GM23338 (cell line): ENCODE measurements at regions not wholly inside any gene's neighbourhood (a gene's known extent, or its start where the extent isn't known, plus 50 kb on each side); places are given as distances from the start of the nearest gene placed in this dataset.

Source experiments
- ATAC-seq: fragments of 200-7000 bp; cut with Tn5 transposase; 3 replicates; pipeline ENCODE4 v1.9.1; 2020
- DNase-seq: peaks from one replicate; pipeline ENCODE4 v3.0.0-alpha.2; 2015; ENCODE audit warnings: low spot score
- H2AFZ ChIP-seq: fragments of 200-600 bp; sonication (generic); 2 replicates; pipeline ENCODE4 v1.8.0; 2016; ENCODE audit warnings: antibody characterized with exemption, mild to moderate bottlenecking, moderate library complexity
- H3F3A ChIP-seq: fragments of 200-600 bp; sonication (generic); replicated peaks from 2 replicates; pipeline ENCODE4 v1.8.0; 2017; ENCODE audit warnings: antibody characterized with exemption, mixed run types, low read depth
- H3K27ac ChIP-seq: fragments of 200-600 bp; sonication (generic); 2 replicates; pipeline ENCODE4 v1.6.1; 2016; ENCODE audit warnings: low read depth
- H3K27me3 ChIP-seq: fragments of 200-600 bp; sonication (generic); 2 replicates; pipeline ENCODE4 v1.8.0; 2016; ENCODE audit warnings: mild to moderate bottlenecking, mixed run types, moderate library complexity; ENCODE audit not compliant: insufficient read depth
- H3K36me3 ChIP-seq: fragments of 200-600 bp; sonication (generic); 2 replicates; pipeline ENCODE4 v1.8.0; 2016; ENCODE audit warnings: mild to moderate bottlenecking; ENCODE audit not compliant: insufficient read depth
- H3K4me1 ChIP-seq: fragments of 200-600 bp; sonication (generic); 2 replicates; pipeline ENCODE4 v1.8.0; 2016; ENCODE audit warnings: mild to moderate bottlenecking, moderate library complexity; ENCODE audit not compliant: insufficient read depth
- H3K4me2 ChIP-seq: fragments of 200-600 bp; sonication (generic); 2 replicates; pipeline ENCODE4 v1.7.1; 2017; ENCODE audit warnings: mixed run types
- H3K4me3 ChIP-seq: fragments of 200-600 bp; sonication (generic); 2 replicates; pipeline ENCODE4 v1.6.1; 2016; ENCODE audit warnings: mixed run types
- H3K79me2 ChIP-seq: fragments of 200-600 bp; sonication (generic); replicated peaks from 2 replicates; pipeline ENCODE4 v1.8.0; 2017; ENCODE audit warnings: mild to moderate bottlenecking; ENCODE audit not compliant: insufficient read depth
- H3K9me2 ChIP-seq: fragments of 200-600 bp; sonication (generic); 2 replicates; pipeline ENCODE4 v1.8.0; 2017; ENCODE audit not compliant: insufficient read depth
- H4K20me1 ChIP-seq: fragments of 200-600 bp; sonication (generic); replicated peaks from 2 replicates; pipeline ENCODE4 v1.8.0; 2017; ENCODE audit warnings: mild to moderate bottlenecking; ENCODE audit not compliant: insufficient read depth
- H3K27ac Mint-ChIP-seq: 2 replicates; pipeline ENCODE4 v1.8.0; 2020; ENCODE audit warnings: inconsistent platforms, mild to moderate bottlenecking, moderate library complexity, mixed read lengths
- H3K27me3 Mint-ChIP-seq: 3 replicates; pipeline ENCODE4 v1.8.0; 2022; ENCODE audit warnings: low read depth, mild to moderate bottlenecking, moderate library complexity, mixed read lengths, inconsistent platforms; ENCODE audit not compliant: insufficient read depth, poor library complexity
- H3K36me3 Mint-ChIP-seq: 3 replicates; pipeline ENCODE4 v1.8.0; 2021; ENCODE audit warnings: low read depth, mild to moderate bottlenecking, inconsistent platforms, moderate library complexity, mixed read lengths
- H3K4me1 Mint-ChIP-seq: 3 replicates; pipeline ENCODE4 v1.8.0; 2020; ENCODE audit warnings: mild to moderate bottlenecking, inconsistent platforms, mixed read lengths
- H3K4me3 Mint-ChIP-seq: 3 replicates; pipeline ENCODE4 v1.8.0; 2021; ENCODE audit warnings: moderate library complexity, mild to moderate bottlenecking, inconsistent platforms, mixed read lengths
- H3K9me3 Mint-ChIP-seq: 3 replicates; pipeline ENCODE4 v1.8.0; 2020; ENCODE audit warnings: moderate library complexity, mild to moderate bottlenecking, inconsistent platforms, mixed read lengths
- CREB1 ChIP-seq: fragments of 250-450 bp; sonication (Bioruptor Pico); IDR thresholded peaks from 2 replicates; pipeline ENCODE4 v1.5.0; 2020; ENCODE audit warnings: low read depth, mild to moderate bottlenecking, moderate library complexity
- CTCF ChIP-seq, 2 experiments: fragments of 200-600 bp in 1 of 2; sonication (generic) in 1 of 2; conservative IDR thresholded peaks; 2 replicates each; pipeline versions ENCODE4 v1.5.1 to v1.6.1; 2016 to 2017; ENCODE audit warnings: antibody characterized with exemption in 2 of 2, low read depth in 2 of 2, mild to moderate bottlenecking in 2 of 2, moderate library complexity in 1 of 2
- ETS1 ChIP-seq: IDR thresholded peaks from 2 replicates; pipeline ENCODE4 v1.6.1; 2016; ENCODE audit warnings: antibody characterized with exemption
- EZH2 ChIP-seq: fragments of 200-600 bp; sonication (generic); IDR thresholded peaks from one replicate; pipeline ENCODE4 v1.8.0; 2017; ENCODE audit warnings: antibody characterized with exemption, mild to moderate bottlenecking, low read depth; ENCODE audit not compliant: unreplicated experiment
- EZH2phosphoT487 ChIP-seq: fragments of 200-600 bp; sonication (generic); IDR thresholded peaks from one replicate; pipeline ENCODE4 v1.8.1; 2018; ENCODE audit warnings: antibody characterized with exemption; ENCODE audit not compliant: unreplicated experiment
- JUNB ChIP-seq: IDR thresholded peaks from one replicate; pipeline ENCODE4 v1.6.1; 2016; ENCODE audit warnings: antibody characterized with exemption; ENCODE audit not compliant: unreplicated experiment
- NANOG ChIP-seq: IDR thresholded peaks from 2 replicates; pipeline ENCODE4 v1.6.1; 2016; ENCODE audit warnings: antibody characterized with exemption, borderline replicate concordance
- POLR2AphosphoS5 ChIP-seq: IDR thresholded peaks from 2 replicates; pipeline ENCODE4 v1.6.1; 2016; ENCODE audit warnings: antibody characterized with exemption, low read depth
- STAT1 ChIP-seq: IDR thresholded peaks from one replicate; pipeline ENCODE4 v1.6.1; 2016; ENCODE audit warnings: antibody characterized with exemption; ENCODE audit not compliant: unreplicated experiment
- ZNF114 ChIP-seq: fragments of 250-450 bp; sonication (Bioruptor Pico); IDR thresholded peaks from 2 replicates; pipeline ENCODE4 v1.5.0; 2020; ENCODE audit warnings: mild to moderate bottlenecking, moderate library complexity
- ZNF331 ChIP-seq: fragments of 250-450 bp; sonication (Bioruptor Pico); IDR thresholded peaks from 2 replicates; pipeline ENCODE4 v1.5.0; 2020; ENCODE audit warnings: low read depth, mild to moderate bottlenecking, moderate library complexity

GRCh38 chr4:185874516-185875230, 62.7 kb upstream of the SORBS2 start:
- H3K27ac ChIP-seq, result no peak overlapping the region
- ATAC-seq, result no peak
- DNase-seq, result no peak
- H3K4me1 ChIP-seq, result peaks cover 10% of the 10 kb centered on the region
- Mint-ChIP-seq H3K27me3 (peaks cover 3% of the 10 kb centered on the region), H3K4me3 (no peak overlapping the region), H3K27ac (no peak overlapping the region; the same call in 1 of the 2 replicates), H3K36me3 (no peaks in the 10 kb centered on the region), H3K9me3 (no peaks in the 10 kb centered on the region; the same call in 2 of the 3 replicates), H3K4me1 (peaks cover 12% of the 10 kb centered on the region)
- H3K27me3 ChIP-seq, result no peaks in the 10 kb centered on the region
- H3K79me2 ChIP-seq, result no peaks in the 10 kb centered on the region
- no peak overlapping the region for H2AFZ ChIP-seq
- no peaks in the 10 kb centered on the region for H4K20me1 ChIP-seq
- H3K4me3 ChIP-seq, result no peak overlapping the region
- TF ChIP-seq ZNF114 (CRISPR knock-in tag) (no peak), EZH2 (no peak), EZH2phosphoT487 (no peak), ETS1 (no peak), STAT1 (no peak), NANOG (no peak), CREB1 (CRISPR knock-in tag) (no peak)
- H3K36me3 ChIP-seq, result no peaks in the 10 kb centered on the region
- H3K9me2 ChIP-seq, result no peaks in the 10 kb centered on the region
- H3F3A ChIP-seq, result no peaks in the 10 kb centered on the region
- H3K4me2 ChIP-seq, result no peak overlapping the region

- Mint-ChIP-seq H3K27ac (no peak overlapping the region), H3K27me3 (peaks cover 3% of the 10 kb centered on the region), H3K36me3 (no peaks in the 10 kb centered on the region), H3K9me3 (no peaks in the 10 kb centered on the region; the same call in 2 of the 3 replicates), H3K4me1 (peaks cover 8% of the 10 kb centered on the region; the same call in 2 of the 3 replicates), H3K4me3 (no peak overlapping the region)
- DNase-seq, result no peak
- Histone ChIP-seq H3K4me2 (no peak overlapping the region), H3K36me3 (no peaks in the 10 kb centered on the region), H3K27me3 (no peaks in the 10 kb centered on the region), H3K27ac (no peak overlapping the region), H3K9me2 (no peaks in the 10 kb centered on the region), H3F3A (no peaks in the 10 kb centered on the region), H3K4me3 (no peak overlapping the region), H3K4me1 (0 out of 2 replicates have a peak, but pooled peaks cover 4% of the 10 kb centered on the region), H2AFZ (no peak overlapping the region), H3K79me2 (no peaks in the 10 kb centered on the region), H4K20me1 (no peaks in the 10 kb centered on the region)
- ATAC-seq, result no peak
- TF ChIP-seq CREB1 (CRISPR knock-in tag) (no peak), ETS1 (no peak), NANOG (no peak), STAT1 (no peak), JUNB (no peak), POLR2AphosphoS5 (no peak), EZH2 (no peak), ZNF114 (CRISPR knock-in tag) (no peak), CTCF (conservative IDR thresholded peaks at IDR 0.05; ENCODE audit: low read depth in 2 of 2) (no peak), EZH2phosphoT487 (no peak), ZNF331 (no peak)
These were observed 63.4 kb upstream of the SORBS2 start for GRCh38 chr4:185875316-185875907.
